RKO (cell line): ENCODE measurements at regions not wholly inside any gene's neighbourhood (a gene's known extent, or its start where the extent isn't known, plus 50 kb on each side); places are given as distances from the start of the nearest gene placed in this dataset.

ENCODE experiments used
- DNase-seq: peaks from one replicate; pipeline ENCODE4 v3.0.0-alpha.2; 2016; ENCODE audit warnings: low spot score

GRCh38 chr21:36532769-36533467 lies 53.0 kb upstream of the CLDN14 start:
- DNase-seq: peak; percentile 7

GRCh38 chr21:36533468-36533848 lies 53.5 kb upstream of the CLDN14 start:
- DNase-seq: no peak

- DNase-seq: no peak
Measured at GRCh38 chr21:36534656-36535055, 54.7 kb upstream of the CLDN14 start.

DNA sequence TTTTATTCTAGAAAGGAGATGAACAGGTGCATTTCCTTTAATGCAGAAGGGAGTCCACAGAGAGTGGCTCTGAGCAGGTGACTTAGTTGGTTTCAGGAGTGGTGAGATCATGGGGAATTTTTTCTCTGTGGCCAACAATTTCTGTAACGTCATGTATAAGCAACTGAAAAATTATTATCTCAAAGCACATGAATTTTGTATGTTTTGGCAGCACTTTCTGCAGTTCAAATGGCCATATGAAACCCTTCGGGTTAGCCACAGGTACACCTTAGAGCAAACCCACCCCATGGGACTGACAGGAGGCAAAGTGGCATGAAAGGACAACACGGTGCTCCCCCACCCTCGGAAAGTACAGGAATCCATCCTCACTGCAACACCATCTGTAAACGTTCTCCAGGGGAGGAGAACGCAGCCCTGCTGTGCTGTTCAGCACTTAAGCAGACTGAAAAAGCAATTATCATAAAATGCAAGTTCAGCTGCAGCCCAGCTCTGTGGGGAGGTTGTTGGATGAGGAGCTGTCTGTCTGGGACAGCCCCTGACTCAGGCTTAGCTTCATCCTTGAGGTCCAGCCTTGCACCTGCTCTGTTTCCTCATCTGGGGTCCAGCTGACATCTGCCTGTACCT lies 55.8 kb upstream of the CLDN14 start:
- no peak for DNase-seq

DNA sequence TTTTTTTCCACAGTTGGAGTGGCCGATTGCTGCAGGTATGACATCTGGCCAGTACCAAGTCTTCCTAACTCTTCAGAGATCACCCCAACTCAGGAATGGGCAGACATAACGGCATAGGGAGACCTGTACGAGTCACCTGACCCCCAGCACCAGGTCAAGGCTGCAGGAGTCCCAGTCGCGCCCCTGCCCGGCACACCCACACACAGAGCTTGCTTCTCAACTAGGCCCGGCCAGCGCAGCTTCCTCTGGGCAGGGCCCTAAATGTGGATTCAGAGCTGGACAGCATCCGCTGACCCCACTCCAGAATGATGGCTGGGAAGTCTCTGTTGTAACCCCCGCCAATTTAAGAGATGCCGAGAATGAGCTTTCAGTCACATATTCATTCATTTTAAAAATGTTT lies 58.8 kb upstream of the CLDN14 start:
- DNase-seq: no peak

GRCh38 chr21:36539434-36540150 lies 59.7 kb upstream of the CLDN14 start:
- DNase-seq: no peak

- no peak for DNase-seq
Measured at GRCh38 chr21:36540700-36541099, 60.8 kb upstream of the CLDN14 start.

GRCh38 chr21:36541721-36542139 lies 61.8 kb upstream of the CLDN14 start:
- DNase-seq: no peak

DNA sequence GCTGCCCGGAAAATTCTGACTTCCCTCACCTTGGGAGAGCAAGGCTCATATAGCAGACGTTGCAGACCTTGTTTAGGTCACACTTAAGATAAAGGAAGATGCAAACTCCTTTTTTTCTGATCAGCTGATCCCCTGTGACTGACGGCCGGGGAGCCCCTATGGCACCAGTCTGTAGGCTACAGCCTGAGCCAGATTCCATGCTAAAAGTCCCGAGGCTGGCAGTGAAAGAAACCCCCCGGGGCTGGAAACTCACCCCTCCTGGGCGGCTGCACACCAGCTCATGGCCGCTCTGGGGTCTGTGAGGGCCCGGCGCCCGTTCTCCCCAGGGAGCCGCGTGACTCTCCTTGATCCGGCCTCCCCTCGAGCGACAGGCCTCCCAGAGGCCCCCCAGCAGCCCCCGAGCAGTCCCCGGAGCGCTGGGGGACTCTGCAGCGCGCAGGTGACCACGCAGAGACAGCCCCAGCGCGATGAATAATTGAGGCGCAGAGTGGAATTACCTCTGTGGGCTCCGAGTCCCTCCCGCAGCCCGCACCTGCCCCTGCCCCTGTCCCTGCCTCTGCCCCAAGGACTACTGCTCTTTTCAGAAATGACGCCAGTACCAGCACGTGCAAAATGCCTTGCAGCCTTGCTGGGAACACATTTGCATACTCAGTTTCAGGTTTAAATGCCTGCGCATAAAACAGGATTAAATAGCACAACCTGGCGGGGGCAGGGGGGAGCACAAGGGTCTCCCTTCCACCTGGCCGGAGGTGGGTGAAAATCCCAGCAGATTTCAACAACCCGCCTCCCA lies 62.6 kb upstream of the CLDN14 start:
- no peak for DNase-seq

DNA sequence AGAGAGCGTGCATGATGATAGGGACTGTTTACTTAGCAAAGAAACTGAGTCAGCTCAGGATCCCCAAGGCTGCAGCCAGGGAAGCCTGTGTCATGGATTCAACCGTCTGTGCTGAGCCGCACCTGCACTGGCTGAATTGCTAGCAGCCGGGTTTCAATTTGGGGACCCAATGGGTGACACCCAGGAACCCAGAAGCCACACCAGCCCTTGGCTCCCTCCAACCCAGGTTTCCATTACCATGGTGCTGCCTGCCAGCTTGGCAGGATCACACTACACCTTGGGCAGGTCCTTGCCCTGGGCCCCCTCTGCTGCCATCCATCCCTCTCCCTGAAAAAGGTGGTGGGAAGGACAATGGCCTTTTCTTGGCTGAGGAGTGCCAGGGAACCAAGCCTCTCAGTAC lies 64.0 kb upstream of the CLDN14 start:
- DNase-seq: no peak

DNA sequence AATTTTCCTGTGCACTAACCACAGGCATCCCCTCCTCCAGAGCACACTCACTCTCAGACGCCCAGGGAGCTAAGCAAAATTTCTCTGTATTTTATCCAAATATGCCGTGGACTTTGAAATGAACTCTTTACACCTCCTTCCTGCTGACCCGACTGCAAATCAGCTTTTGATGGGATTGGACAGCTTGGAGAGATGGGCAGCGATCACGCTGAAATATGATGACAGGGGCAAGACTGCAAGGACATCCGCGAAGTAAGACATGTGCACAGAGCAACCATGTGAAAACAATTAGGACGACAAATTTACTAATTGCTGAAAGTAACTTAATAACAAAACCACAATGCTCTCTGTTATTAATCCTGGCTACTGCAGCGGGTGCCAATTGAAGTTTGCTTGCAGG lies 64.6 kb upstream of the CLDN14 start:
- DNase-seq: no peak

DNA sequence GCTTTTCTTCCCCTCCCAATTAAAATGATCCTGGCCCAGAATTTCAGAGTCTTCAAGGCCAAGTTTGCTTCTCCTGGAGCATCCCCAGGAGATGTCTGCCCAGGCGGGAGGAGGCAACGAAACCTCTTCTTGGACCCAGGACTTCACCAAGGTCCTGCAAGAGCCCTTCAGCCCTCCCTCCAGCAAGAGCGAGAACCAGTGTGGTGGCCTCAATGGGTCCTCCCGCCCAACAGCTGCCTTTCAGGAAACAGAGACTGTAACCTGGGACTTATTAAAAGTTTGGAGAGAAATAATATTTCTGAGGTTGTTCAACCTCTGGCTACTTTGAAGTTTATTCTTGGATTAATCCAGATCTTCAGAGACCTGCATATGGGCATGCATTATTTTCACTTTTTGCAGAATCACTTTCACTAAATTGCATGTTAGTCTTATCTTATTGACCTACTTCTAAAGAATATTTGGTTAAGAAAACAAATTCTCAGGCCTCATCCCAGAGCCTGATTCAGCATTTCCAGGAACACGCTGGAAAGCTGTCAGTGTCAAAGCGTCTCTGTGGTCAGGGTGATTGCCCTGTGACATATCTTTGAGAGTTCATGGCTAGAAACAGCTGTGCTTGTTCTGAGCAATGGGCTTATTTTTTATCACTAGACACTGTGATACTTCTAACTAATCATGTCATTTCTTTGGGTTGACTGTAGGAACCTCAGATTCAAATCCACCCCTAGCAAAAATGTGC lies 66.0 kb upstream of the CLDN14 start:
- no peak for DNase-seq

DNA sequence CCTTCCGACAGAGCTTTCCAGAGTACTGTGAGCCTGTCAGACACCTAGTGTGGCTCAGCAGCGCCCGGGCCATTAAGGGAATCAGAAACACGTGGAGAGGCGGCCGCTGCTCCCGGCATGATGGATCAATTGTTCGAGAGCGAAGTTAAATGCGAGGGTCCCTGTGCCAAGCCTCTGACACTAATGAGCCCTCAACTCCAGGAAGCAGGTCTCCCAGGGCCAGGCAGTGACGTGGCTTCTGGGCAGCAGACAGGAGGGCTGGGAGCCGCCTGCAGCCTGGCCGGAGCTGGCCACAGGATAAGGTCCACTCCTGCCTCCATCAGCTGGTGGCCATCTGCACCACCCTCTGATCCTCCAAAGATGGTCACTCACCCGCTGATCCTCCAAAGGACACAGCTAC lies 67.5 kb upstream of the CLDN14 start:
- no peak for DNase-seq

- no peak for DNase-seq
Measured at GRCh38 chr21:36548866-36549265, 68.9 kb upstream of the CLDN14 start.

- DNase-seq: no peak
Measured at GRCh38 chr21:36549470-36549869, 69.5 kb upstream of the CLDN14 start.

DNA sequence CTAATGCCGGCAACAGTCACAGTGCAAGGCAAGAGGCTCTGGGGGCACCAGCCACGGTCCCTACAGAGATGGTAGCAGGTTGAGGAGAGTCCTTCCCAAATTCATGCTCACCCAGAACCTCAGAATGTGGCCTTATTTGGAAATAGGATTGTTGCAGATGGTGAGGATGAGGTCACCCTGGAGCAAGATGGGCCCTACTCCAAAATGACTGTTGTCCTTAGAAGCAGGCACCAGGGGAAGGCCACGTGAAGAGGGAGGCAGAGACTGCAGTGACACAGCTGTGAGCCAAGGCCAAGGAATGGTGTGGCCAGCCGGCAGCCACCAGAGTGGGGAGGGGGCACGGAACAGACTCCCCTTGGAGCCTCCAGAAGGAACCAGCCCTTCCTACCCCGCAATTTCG lies 70.8 kb upstream of the CLDN14 start:
- DNase-seq: no peak

- no peak for DNase-seq
Measured at GRCh38 chr21:36551321-36551720, 71.4 kb upstream of the CLDN14 start.

DNA sequence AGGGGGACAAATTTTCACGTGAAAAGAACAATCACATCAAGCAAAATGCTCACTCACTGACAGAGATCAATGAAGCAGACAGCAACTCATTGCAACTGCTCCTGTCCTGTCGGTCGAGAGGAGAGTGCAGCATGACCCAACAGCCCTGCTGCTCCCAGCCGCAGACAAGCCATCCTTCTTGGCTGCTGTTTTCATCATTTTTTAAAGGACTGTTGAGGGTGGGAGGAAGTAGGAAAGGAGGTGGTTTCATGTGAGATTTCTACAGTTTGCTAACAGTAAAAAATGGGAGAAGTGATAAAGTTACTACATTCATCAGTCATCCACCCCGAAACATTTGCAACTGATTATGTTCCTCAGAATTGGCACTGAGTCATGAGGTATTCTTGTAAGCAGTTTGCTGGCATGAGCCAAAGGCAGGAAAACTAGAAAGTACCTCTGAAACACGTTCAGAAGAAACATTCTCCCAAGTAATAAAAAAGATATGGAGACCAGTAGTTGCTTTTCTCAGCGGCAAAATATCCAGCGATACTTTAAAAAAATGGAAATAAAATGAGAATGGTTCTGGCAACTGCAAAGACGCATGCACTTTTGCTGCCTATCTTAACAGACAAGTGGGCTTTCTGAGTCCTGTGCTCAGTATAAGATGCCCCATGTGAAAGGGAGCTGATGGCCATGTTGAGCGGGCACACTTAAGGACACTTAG lies 72.0 kb upstream of the CLDN14 start:
- no peak for DNase-seq

DNA sequence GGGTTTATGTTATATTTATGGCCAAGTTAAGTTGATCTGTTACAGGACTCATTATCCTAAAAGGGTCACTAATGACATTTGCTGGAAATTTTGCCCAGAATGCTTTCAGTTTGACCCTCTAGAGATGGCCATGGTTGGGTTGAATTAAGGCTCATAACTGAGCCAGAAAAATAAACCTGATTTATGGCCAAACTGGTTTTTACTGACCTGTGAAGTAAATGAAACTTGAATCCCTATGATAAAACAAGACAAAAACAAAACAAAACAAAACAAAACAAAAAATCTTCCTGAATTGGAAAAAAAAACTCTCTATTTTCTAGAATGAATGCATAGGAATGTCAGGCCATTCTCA lies 72.5 kb upstream of the CLDN14 start:
- DNase-seq: no peak

- no peak for DNase-seq
Measured at GRCh38 chr21:36553406-36553805, 73.5 kb upstream of the CLDN14 start.

DNA sequence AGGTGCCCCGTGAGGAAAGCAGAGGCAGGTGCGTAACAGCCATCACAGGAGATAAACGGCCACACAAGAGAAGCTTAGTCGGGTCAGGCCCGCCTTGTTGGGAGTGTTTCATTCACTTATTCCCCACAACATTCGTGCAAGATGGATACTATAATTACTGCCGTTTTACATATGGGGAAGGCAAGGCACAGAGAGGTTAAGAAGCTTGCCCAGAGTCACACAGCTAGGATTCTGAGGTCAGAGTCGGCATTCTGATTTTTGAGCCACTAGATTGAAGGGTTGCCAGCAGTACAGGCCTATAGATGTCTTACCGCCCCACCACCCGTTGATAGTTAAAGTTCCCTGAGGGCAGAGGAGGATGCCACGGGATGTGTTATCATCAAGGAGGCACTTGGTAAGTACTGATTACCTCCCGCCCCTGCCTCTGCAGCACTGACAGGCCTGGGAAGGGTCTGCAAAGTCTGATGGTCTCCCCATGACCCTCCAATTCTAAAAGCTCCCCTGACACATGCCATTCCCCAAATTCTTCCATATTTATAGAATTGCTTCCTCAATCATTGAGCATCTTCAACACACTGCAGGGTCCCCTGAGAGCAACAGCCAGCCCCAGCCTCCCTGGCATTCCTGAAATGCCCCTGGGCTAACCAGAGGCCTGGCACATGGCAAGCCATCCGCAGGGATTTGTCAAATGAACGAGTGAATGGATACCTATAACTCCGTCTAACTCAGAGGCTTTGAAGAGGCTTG lies 74.7 kb upstream of the CLDN14 start:
- DNase-seq: no peak
